Duodenal mucosa (tissue), 2 donors: ENCODE measurements at regions not wholly inside any gene's neighbourhood (a gene's known extent, or its start where the extent isn't known, plus 50 kb on each side); places are given as distances from the start of the nearest gene placed in this dataset.

ENCODE experiments used
- H3K27ac ChIP-seq: one replicate; pipeline ENCODE4 v1.7.0; 2013; ENCODE audit warnings: low read depth, low read length
- H3K27me3 ChIP-seq, 2 donors: one replicate each; pipeline ENCODE4 v1.7.0; 2013; ENCODE audit warnings: low read length in 2 of 2, control low read depth in 1 of 2; ENCODE audit not compliant: insufficient read depth in 2 of 2, control insufficient read depth in 1 of 2
- H3K36me3 ChIP-seq, 2 donors: one replicate each; pipeline ENCODE4 v1.7.0; 2013; ENCODE audit warnings: low read length in 2 of 2, control low read depth in 1 of 2; ENCODE audit not compliant: insufficient read depth in 2 of 2, control insufficient read depth in 1 of 2
- H3K4me1 ChIP-seq, 2 donors: one replicate each; pipeline ENCODE4 v1.7.0; 2013; ENCODE audit warnings: low read length in 2 of 2, control low read depth in 1 of 2; ENCODE audit not compliant: insufficient read depth in 2 of 2, control insufficient read depth in 1 of 2
- H3K4me3 ChIP-seq, 2 donors: one replicate each; pipeline ENCODE4 v1.7.0; 2013; ENCODE audit warnings: low read length in 2 of 2, low read depth in 1 of 2
- H3K9ac ChIP-seq, 2 donors: one replicate each; pipeline ENCODE4 v1.7.0; 2013; ENCODE audit warnings: low read length in 2 of 2, low read depth in 1 of 2
- H3K9me3 ChIP-seq, 2 donors: one replicate each; pipeline ENCODE4 v1.7.0; 2013; ENCODE audit warnings: low read length in 2 of 2, control low read depth in 1 of 2; ENCODE audit not compliant: control insufficient read depth in 1 of 2

DNA sequence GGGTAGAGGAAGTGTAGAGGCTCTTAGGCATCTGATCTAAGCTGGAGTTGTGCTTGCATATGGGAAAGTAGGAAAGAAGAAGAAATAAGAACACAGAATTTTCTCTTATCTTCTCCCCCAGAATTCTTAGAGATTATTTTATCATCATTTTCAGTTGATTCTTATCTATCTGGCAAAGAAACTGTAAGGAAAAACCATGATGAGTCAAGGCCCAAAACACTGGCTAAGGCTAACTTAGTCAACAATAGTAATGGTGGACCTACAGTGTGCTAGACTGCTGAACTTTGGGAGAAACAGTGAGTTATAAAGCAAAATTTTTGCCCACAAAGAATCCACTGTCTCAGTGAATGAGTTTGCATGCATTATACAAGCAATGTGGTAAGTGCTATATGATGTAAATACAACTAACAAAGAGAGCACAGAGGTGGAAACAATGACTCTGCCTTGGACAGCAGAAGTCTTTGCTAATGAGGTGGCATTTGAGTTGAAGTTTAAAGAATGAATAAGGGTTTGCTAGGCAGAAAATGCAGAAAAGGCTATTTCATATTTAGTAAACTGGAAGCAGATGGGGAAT lies 344.5 kb upstream of the PLET1 start:
- no peak overlapping the region for H3K27ac ChIP-seq
- no peak overlapping the region for H3K4me3 ChIP-seq
- no peak overlapping the region for H3K9ac ChIP-seq
- no peaks in the 10 kb centered on the region for H3K27me3 ChIP-seq
- H3K4me1 ChIP-seq, result no peaks in the 10 kb centered on the region
- no peaks in the 10 kb centered on the region for H3K9me3 ChIP-seq
- H3K36me3 ChIP-seq, result no peaks in the 10 kb centered on the region

DNA sequence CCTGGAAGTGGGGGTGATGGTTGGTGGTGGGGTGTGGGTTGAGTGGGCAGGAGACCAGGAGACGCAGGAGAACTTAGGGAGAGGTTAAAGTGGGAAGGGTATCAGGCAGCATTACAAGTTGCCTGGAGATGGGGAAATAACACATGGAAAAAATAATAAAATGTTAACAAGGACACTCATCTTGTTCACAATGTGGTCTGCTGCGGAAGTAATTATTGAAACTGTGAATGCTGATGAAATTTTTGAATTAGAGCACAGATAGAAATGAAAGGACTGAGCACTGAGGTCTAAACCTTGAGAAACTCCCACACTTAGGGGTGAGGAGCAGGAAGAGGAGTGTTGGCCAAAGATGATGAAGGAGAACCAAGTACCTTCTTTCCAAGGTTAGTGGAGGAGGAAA lies 346.0 kb upstream of the PLET1 start:
- no peak overlapping the region for H3K9ac ChIP-seq
- H3K27me3 ChIP-seq, result no peaks in the 10 kb centered on the region
- no peak overlapping the region for H3K27ac ChIP-seq
- H3K4me1 ChIP-seq, result no peaks in the 10 kb centered on the region
- no peak overlapping the region for H3K4me3 ChIP-seq
- no peaks in the 10 kb centered on the region for H3K9me3 ChIP-seq
- H3K36me3 ChIP-seq, result no peaks in the 10 kb centered on the region

DNA sequence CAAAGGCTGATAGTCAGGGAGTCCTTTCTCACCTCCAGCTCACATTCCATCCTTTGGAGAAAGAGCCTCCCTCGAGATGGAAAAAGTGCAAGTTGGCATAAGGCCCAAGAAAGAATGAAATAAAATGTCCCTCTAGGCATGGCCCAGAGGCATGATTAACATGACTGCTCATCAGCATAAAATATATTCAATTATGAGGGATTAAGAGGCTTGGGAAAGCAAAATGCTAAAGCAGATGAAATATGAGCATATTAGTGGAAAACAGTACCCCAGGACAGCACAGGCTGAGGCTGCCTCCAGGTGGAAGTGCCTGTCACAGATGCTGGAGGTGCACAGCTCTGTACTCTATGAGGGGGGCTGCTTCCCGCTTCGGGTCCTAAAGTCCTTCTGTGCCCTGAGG lies 347.8 kb upstream of the PLET1 start:
- no peaks in the 10 kb centered on the region for H3K36me3 ChIP-seq
- H3K27ac ChIP-seq, result no peak overlapping the region
- no peak overlapping the region for H3K4me3 ChIP-seq
- H3K4me1 ChIP-seq, result no peaks in the 10 kb centered on the region
- no peaks in the 10 kb centered on the region for H3K9me3 ChIP-seq
- H3K9ac ChIP-seq, result no peak overlapping the region
- no peaks in the 10 kb centered on the region for H3K27me3 ChIP-seq

DNA sequence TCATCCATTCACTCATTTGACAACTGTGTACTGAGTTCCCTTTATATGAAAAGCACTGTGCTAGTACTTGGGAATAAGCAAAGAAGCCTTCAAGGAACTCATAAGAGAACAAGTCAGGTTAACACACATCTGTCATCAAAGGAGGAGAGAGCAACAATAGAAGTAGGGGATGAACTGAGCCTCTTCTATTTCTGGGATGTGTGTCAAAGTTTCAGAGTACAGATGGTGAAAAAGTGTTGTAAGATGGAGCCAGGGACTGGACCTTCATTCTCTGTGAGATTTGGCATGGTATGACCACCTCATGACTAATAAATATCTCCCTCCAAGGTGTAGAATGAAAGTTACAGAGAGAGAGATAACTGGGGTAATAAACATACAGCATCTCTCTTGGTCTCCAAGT lies 349.8 kb upstream of the PLET1 start:
- Histone ChIP-seq H3K9me3 (no peaks in the 10 kb centered on the region), H3K4me1 (no peaks in the 10 kb centered on the region), H3K27me3 (no peaks in the 10 kb centered on the region), H3K9ac (no peak overlapping the region), H3K27ac (no peak overlapping the region), H3K36me3 (no peaks in the 10 kb centered on the region), H3K4me3 (no peak overlapping the region)

DNA sequence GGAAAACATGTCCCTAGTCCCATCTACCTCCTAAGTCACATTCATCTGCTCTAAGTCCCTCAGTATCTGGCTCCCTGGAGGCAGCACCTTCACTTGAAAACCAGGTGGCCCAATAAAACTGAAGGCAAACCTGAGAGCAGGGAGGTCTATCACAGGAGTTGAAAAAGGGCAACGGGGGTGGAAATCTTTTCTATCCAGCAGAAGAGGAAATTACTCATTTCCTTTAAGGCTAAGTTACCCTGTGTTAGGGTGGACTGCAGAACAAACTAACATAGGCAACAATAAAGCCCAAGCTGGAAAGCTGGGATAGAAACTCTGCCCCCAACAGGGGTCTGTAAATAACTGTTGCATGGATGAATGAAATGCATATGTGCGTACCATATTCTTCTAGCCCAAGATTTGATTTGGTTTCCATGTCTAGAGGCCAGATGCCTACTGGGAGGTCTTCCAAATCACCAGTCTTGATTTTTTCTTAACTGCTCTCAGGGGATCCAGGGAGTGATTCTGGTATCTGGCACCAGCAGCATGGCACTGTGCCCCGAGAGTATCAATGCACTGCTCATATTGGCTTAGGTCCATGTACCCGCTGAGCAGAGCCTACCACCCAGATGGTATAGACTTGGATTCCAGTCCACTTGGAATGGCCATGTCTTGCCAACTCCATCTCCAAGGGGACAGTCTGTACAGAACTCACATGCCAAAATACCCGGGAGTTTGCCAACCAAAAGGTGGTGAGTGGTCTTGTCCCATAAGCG lies 350.0 kb upstream of the NCAM1 start:
- Histone ChIP-seq H3K27me3 (no peaks in the 10 kb centered on the region), H3K36me3 (no peaks in the 10 kb centered on the region), H3K9ac (no peak overlapping the region), H3K27ac (no peak overlapping the region), H3K4me1 (no peaks in the 10 kb centered on the region), H3K9me3 (no peaks in the 10 kb centered on the region), H3K4me3 (no peak overlapping the region)

DNA sequence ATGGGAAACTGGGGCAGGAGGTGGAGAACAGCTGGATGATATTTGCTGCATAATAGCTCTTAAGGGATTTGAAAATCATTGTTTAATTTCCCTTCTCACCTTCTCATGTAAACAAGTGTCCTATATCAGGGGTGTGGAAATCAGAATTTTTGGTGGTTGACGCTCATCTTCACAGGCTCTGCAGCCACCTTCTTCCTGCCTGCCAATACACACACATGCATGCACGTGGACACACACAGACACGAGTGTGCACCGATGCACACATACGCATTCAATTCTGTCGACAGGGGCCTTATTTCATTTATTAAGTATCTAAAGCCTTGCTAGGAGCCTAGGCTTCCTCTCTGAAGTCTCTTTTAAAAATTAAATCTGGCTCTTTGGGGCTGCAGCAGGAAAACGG lies 349.4 kb upstream of the NCAM1 start:
- H3K36me3 ChIP-seq, result no peaks in the 10 kb centered on the region
- H3K27ac ChIP-seq, result no peak overlapping the region
- no peaks in the 10 kb centered on the region for H3K4me1 ChIP-seq
- no peaks in the 10 kb centered on the region for H3K9me3 ChIP-seq
- H3K9ac ChIP-seq, result no peak overlapping the region
- H3K4me3 ChIP-seq, result no peak overlapping the region
- no peaks in the 10 kb centered on the region for H3K27me3 ChIP-seq

DNA sequence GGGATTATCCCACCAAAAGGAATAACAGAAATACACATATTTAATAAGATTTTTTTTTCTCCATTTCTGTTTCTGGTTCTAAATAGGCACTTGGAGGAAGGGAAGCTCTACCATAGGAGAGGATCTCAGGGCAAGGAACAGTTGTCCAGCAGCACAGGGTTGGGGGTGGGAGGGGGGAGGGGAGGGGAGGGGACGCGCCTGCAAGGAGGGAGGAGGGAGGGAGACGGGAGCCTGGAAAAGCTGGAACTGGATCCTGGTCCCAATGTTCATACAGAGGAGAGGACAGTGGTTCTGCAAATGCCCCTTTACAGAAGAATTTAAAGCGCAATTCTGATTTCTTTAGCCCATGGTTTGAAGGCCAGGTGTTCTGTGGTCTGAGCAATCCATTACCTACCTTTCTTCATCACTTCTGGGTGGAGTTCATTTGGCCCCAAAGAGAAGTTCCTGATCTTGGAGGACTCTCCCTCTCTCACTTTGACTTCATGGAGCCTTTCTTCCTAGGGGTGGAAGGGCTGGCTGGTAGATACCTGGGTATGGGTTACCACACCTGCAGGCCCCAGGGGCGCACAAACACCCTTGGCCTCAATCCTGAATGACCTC lies 348.9 kb upstream of the NCAM1 start:
- H3K9ac ChIP-seq, result no peak overlapping the region
- no peaks in the 10 kb centered on the region for H3K4me1 ChIP-seq
- no peaks in the 10 kb centered on the region for H3K9me3 ChIP-seq
- no peak overlapping the region for H3K27ac ChIP-seq
- H3K36me3 ChIP-seq, result no peaks in the 10 kb centered on the region
- H3K4me3 ChIP-seq, result no peak overlapping the region
- no peaks in the 10 kb centered on the region for H3K27me3 ChIP-seq

DNA sequence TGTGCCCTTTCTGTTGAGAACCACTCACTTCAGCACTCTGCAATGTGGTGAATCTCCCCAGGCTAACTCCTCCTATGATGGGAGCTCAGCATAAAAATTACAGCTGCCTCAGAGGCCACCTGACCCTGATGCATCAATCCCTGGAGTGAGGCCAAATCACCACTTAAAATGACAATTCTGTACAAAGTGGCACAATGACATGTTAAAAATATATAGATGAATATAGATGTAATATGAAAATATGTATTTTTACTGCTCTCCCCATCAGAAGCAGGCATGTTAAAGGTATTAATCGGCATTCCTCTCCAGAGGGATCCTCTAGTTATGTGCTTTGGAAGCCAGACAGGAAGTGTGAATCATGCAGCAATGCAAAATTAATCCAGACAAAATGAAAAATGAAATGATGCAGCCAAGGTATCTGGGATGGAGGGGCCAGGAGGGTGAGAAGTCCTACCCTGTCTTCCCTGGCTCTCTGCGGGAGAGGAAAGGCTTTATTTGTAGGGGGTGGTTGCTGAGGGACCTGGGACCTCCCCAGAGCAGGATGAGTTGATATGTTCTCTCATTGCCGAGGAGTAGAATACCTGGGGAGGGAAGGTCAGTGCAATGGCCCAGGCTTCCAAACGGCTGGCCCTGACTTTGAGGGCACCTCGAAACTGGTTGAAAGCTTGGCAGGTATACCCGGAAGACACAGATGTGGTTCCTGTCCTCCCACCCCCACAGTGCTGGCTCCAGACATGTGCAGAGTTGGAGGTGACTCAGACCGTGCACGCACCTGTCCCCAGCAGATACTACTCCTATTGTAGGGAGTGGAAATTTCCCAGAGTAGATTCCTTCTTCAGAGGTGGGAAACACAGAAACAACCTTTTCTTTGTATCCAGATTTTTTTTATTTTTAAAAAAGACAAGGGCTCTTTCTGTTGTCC lies 347.9 kb upstream of the NCAM1 start:
- no peak overlapping the region for H3K27ac ChIP-seq
- no peak overlapping the region for H3K4me3 ChIP-seq
- H3K36me3 ChIP-seq, result no peaks in the 10 kb centered on the region
- no peak overlapping the region for H3K9ac ChIP-seq
- H3K4me1 ChIP-seq, result no peaks in the 10 kb centered on the region
- H3K9me3 ChIP-seq, result no peaks in the 10 kb centered on the region
- no peaks in the 10 kb centered on the region for H3K27me3 ChIP-seq

DNA sequence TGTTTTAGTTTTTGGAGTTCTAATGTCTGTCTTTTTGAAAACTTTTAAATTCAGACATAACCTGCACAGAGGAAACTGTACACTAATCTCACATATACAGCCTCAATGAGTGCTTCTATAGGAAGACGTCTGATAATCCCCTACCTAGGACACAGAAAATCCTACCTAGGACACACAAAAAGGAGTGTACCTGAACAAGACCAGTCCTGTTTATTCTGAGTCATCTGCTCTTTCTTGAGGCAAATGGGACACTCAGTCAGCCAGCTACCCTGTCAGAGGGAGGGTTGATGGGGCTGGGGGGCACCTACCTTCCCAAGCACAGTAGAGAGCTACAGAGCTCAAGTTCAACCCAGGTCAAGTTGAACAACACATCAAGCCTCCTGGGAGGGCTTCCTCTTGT lies 346.6 kb upstream of the NCAM1 start:
- Histone ChIP-seq H3K9ac (no peak overlapping the region), H3K27me3 (no peaks in the 10 kb centered on the region), H3K36me3 (no peaks in the 10 kb centered on the region), H3K4me3 (no peak overlapping the region), H3K9me3 (no peaks in the 10 kb centered on the region), H3K4me1 (no peaks in the 10 kb centered on the region), H3K27ac (no peak overlapping the region)

DNA sequence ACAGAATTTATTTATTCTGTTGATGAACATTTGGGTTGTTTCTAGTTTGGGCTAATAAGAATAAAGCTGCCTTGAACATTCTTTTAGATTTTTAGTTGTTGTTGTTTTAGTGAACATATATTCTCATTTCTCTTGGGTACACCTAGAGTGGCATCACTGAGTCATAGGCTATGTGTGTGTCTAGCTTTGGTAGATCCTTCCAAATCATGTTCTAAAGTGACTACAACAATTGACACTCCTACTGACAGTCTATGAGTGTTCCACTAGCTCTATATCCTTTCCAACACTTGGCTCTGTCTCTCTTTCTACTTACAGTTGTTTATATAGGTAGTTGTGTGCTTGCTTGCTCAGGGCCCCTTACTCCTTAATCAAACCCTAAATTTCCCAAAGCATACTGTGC lies 346.0 kb upstream of the NCAM1 start:
- H3K9me3 ChIP-seq, result no peaks in the 10 kb centered on the region
- H3K27ac ChIP-seq, result no peak overlapping the region

More for the DNA sequence above, 346.0 kb upstream of the NCAM1 start:
- H3K4me1 ChIP-seq, result no peaks in the 10 kb centered on the region
- no peak overlapping the region for H3K9ac ChIP-seq
- H3K4me3 ChIP-seq, result no peak overlapping the region
- no peaks in the 10 kb centered on the region for H3K27me3 ChIP-seq
- no peaks in the 10 kb centered on the region for H3K36me3 ChIP-seq
